Tibial nerve (tissue), 3 donors: ENCODE measurements at regions not wholly inside any gene's neighbourhood (a gene's known extent, or its start where the extent isn't known, plus 50 kb on each side); places are given as distances from the start of the nearest gene placed in this dataset.

Source experiments
- CTCF ChIP-seq, 5 experiments: fragments of 200-600 bp in 3 of 5; fragments of 450-650 bp in 2 of 5; sonication (generic) in 3 of 5; IDR thresholded peaks; one replicate each; pipeline ENCODE4 v1.5.1; 2016 to 2019; ENCODE audit warnings: antibody characterized with exemption in 5 of 5, mild to moderate bottlenecking in 3 of 5, moderate library complexity in 2 of 5
- POLR2A ChIP-seq, 2 donors: fragments of 450-650 bp; IDR thresholded peaks; one replicate each; pipeline ENCODE4 v1.6.1; 2017; ENCODE audit warnings: antibody characterized with exemption in 2 of 2, mild to moderate bottlenecking in 2 of 2, moderate library complexity in 2 of 2

- TF ChIP-seq CTCF (IDR thresholded peaks at IDR 0.05) (peak in 1 of 5 experiments; percentile 9), POLR2A (IDR thresholded peaks at IDR 0.05) (no peak)
Observed at GRCh38 chr3:29144807-29145206, 136.1 kb upstream of the RBMS3 start.
